SK-N-MC (cell line): ENCODE measurements at regions not wholly inside any gene's neighbourhood (a gene's known extent, or its start where the extent isn't known, plus 50 kb on each side); places are given as distances from the start of the nearest gene placed in this dataset.

Source experiments
- EZH2 ChIP-seq: fragments of 200-600 bp; sonication (generic); IDR thresholded peaks from one replicate; pipeline ENCODE4 v1.6.1; 2017; ENCODE audit warnings: antibody characterized with exemption
- POLR2AphosphoS5 ChIP-seq: IDR thresholded peaks from 2 replicates; pipeline ENCODE4 v1.6.1; 2012; ENCODE audit warnings: mild to moderate bottlenecking, low read depth, low read length, borderline replicate concordance

- TF ChIP-seq EZH2, result no peak
- TF ChIP-seq POLR2AphosphoS5, result peak; percentile 59
Observed at GRCh38 chr14:97218691-97219430, 421.7 kb downstream of the VRK1 start.
